ENCODE measurements at regions not wholly inside any gene's neighbourhood (a gene's known extent, or its start where the extent isn't known, plus 50 kb on each side); places are given as distances from the start of the nearest gene placed in this dataset.

DNA sequence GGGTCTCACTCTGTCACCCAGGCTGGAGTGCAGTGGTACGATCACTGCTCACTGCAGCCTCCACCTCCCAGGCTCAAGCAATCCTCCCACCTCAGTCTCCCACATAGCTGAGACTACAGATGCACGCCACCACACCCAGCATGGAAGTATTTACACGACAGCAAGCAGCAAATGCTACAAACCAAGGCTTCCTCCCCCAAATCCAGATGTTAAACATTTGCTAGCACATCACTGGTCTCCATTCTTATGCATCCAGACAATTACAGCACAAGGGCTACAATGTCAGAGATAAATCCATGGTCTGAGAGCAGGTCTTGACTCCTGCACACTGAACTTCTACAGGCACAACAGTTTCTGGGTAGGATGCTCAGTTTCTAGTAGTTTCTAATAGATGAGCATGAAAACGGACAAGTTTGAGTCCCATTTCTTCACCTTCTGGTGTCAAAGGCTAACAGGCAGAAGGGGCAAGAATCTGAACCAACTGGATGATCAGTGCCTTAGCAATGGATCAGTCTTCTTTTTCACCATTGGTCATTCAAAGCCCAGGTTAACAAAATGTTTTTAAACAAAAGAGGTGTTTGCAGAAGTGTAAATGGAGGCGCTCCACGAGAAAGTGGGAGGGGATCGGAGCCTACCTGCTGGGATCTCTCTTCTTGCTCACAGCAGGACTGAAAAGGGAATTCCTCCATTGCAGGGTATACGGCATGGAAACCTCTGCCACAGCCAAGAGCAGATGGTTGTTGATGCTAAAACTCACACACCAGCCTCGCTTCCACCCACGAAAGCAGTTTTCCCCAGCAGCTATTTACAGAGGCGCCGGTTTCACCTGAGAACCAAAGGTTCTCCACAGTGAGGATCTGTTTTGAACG is 135.0 kb upstream of the ARL4C start:
- DNase-seq = no peak

DNA sequence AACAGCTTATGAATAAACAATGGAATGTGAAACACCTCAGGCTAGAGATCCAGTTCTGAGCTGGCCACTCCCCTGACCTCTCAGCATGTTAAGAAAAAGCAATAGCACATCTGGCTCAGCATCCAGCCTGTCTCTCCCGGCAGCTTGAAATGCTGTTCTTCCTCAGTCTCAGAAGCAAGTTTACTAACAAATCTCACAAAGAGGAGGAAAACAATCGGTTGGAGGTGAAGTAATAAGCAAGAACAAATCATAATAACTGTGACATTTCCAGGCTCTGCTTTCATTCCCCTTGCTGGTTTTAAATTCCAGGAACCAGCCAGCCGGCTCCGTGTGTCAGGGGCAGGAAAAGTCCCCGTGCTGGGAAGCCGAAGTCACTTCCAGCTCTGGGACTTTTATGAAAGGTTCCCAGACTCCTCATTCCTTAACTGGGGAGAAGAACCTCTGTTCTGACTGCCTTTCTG is 133.9 kb upstream of the ARL4C start:
- no peak for DNase-seq

DNA sequence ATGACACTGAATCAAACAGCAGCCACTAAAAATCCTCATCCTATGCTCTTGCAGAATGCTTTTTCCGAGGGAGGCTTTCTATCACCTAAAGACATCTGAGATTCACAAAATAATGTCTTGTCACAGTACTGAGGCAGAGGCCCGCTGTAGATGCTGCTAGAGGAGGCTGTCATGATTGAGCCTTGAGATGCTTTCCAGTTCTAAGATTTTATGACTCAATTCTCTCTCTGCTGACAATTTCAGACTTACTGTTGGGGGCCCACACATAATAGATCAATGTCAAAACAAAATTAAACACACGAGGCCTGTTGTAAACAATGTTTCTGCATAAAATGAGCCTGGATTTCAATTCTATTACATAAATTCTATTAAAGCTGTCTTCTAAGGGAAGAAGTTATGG is 132.7 kb upstream of the ARL4C start:
- no peak for DNase-seq

DNA sequence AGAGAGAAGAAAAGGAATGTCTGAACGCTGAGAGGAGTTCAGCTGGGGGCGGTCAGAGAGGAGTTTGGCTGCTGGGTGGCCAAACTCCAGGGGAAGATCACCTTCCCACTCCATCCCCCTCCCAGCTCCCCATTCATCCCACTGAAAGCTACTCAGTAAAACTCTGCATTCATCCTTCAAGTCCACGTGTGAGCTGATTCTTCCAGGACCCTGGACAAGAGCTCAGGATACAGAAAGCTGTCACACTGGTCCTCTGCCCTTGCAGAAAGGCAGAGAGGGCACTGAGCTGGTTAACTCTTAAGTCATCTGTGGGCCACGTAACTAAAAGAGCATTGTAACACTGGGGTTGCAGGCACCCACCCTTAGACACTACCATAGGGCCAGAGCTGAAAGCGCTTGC is 132.1 kb upstream of the ARL4C start:
- DNase-seq = no peak

DNA sequence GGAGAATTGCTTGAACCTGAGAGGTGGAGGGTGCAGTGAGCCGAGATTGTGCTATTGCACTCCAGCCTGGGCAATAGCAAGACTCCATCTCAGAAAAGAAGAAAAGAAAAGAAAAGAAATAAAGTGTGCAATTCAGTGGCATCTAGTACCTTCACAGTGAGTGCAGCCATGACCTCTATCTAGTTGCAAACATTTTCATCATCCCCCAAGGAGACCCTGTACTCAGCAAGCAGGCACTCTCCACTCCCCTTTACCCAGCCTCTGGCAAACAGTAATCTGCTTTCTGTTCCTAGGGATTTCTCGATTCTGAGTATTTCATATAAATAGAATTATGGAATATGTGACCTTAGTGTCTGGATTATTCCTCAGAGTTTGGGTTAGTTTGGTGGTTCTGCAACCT is 130.4 kb upstream of the ARL4C start:
- no peak for DNase-seq

DNA sequence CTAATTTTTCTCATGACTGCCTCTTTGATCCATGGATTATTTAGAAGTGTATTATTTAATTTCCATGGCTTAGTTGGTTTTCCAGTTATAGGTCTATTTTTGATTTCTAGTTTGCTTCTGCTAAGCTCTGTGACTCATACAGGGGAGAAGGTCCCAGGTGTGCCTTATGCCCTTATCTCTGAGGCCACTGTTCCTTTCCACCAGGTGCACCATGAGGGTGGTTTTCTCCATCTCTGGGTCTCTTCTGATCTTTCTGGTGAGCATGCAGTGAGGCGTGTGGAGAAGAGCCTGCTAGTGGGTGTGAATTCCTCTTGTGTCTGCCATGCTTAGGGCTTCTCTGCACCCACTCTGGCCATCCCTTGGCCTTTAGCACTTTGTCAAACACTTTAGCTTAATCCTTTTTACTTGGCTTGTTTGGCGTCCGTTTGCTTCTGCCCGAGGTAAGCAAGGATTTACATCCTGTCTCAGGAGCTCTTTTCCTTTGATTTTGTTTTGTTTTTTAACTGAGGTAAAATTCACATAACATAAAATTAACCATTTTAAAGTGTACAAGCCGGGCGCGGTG is 129.8 kb upstream of the ARL4C start:
- DNase-seq = no peak

DNA sequence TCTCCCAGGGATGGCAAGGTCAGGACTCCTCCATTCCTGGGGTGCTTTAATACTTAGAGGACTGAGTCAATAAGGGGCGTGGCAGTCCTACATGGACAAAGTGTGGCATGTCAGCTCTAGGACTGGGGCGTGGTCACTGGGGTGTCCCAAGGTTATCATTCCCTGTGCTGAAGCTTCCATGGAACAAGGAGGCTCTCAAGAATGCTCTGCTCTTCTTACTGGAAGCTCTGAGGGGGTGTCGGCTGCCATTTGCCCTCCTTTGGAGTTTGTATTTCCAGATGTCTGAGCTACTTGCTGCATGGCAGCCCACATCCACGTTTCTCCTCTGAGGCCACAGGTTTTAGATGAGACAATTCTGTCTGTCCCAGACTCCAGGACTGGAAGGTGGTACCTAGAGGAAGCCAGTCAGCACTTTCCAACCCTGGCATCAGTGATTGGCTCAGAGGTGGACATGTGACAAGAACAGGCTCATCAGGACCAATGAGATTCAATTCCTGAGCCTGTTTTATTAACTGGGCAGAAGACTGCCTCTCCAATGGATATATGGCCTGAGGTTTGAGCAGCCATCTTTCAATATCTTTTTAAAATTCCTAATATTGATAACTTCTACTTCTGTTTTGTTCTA is 128.9 kb upstream of the ARL4C start:
- no peak for DNase-seq

DNA sequence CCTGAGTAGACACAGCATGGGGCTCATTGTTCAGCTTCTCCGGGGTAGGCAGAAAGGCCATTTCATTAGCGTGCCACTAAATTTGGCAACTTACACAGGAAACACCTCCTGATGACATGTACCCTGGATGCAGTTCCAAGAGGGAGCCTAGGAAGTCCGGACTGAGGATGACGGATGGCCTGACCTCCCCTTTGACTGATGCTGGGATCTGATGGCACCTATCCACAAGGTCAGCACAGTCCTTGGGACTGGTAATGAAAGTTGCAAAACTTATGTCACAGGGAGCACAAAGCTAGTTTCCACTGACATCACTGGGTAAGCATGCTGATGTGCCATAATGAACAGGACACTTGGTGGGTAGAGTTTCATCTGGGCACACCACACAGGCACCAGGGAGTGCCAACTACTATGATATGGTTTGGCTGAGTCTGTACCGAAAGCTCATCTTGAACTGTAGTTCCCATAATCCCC is 126.7 kb upstream of the ARL4C start:
- DNase-seq = no peak

DNA sequence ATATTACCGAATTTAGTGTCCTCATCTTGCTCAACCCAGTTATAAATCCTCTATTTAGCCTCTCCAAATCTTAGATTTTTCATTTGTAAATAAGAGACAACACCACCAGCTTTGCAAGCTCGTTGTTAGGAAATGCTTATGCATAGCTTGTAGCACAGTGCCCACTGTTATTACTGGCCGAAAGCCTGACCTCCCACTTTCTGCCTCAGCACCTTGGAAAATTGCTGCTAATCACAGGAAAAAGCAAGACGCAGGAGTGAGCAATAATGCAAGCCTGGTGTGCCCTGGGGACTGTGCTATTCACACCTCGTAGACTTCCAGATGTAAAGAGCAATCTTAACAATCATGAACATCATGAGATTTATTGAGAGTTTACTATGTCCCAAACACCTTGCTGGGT is 124.2 kb upstream of the ARL4C start:
- DNase-seq = no peak

DNA sequence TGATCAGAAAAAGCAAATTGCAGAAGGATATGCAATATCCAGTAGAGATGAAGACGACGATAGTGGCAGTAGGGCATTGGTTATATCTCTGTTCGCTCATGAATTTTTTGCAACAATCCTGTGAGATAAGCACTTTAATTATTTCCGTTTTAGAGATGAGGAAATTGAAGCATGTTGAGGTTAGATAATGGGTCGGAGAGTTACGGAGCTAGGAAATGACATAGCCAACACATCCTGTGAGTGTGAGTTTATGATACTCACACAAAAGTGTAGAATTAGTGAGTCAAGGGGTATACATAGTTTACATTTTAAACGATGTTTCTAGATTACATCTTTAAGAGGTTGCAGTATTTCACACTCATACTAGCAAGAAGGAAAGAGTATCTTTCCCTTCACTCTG is 123.1 kb upstream of the ARL4C start:
- DNase-seq = no peak

DNA sequence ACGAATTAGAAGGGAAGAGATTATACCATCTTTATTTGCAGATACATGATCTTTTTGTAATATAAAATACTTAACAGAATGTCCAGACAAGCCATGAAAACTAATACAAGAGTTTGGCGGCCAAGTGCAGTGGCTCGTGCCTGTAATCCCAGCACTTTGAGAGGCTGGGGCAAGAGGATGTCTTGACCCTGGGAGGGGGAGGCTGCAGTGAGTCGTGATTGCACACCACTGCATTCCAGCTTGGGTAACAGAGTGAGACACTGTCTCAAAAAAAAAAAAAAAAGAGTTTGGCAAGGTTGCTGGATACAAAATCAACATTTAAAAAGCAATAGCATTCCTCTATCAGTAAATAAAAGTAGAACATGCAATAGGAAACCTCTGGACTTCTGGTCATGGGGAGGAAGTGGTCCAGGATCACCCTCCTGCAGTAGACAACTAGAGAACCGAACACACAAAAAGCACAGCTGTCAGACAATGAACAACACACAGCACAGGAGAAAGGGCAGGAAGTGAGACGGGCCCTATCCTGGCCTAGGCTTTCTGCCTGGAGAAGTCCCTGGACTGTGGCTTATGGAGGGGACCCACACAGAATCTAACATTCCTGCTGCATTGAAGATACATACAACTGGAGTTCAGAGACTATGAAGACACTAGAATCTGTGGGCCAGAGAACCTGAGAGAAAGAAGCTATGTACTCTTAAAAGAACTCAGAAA is 118.9 kb upstream of the ARL4C start:
- DNase-seq = no peak

DNA sequence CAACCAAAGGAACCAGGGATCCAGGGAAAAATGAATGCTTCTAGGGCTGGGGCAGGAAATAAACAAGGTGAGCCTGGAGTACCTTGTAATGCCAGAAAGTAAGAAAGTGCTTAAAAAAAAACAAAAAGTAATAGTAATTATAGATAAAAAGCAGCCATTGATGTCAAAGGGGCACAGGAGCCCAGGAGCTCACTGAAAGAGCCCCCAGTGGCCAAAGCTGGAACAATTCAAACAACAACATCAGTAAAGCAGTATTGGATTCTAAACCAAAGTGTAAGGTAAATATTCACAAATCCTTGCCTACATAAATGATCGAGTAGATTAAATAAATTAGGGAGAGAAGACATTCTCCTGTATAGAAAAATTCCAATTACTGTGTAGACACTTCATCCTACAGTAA is 114.3 kb upstream of the ARL4C start:
- DNase-seq = no peak

DNA sequence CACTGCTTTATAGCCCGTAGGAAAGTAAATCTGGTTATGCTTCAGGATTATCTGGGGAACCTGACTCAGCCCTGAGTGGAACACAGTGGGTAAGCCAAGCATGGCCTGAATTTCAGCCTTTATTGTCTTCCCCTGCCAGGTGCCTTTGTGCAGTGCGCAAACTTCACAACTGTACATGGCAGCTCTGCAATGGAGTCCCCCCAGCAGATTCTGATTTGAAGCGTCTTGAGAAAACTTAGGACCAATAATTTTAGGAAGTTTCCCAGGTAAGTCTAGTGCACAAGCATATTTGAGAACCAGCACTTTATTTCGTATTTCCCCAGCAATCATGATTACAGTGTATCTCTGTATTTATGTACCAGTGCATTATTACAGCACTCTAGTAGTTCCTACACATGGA is 112.1 kb upstream of the ARL4C start:
- no peak for DNase-seq

DNA sequence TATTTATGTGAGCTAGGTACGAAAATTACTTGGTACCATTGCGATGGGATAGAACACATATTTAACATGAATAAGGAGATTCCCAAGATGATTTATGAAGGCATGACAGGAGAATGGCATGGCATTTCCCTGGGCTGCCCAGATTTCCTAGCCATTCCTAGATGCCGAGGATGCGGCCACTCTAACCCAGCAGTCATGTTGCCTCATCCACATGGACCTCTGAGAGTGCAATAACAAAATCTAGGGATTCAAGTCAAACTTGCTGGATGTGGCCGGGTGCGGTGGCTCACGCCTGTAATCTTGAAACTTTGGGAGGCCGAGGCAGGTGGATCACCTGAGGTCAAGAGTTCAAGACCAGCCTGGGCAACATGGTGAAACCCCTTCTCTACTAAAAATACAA is 110.8 kb upstream of the ARL4C start:
- no peak for DNase-seq

DNA sequence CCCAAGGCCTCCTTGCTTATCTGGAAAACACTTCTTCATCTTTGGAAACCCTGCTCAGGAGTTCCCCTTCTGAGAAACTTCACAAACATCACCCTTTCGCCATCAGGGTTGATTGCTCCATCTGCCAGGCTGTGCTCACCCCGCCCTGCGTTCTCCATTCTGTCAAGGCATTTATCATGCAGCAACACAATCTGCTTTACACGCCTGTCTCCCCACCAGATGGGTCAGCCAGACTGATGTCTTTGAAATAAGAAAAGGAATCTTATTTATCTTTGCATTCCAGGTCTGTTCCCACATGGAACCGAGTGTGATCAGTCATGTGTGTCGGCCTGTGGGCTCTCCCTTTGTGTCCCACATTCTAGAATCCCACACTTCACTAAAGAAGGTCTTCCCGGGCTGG is 110.0 kb upstream of the ARL4C start:
- peak; percentile 72 for DNase-seq

DNA sequence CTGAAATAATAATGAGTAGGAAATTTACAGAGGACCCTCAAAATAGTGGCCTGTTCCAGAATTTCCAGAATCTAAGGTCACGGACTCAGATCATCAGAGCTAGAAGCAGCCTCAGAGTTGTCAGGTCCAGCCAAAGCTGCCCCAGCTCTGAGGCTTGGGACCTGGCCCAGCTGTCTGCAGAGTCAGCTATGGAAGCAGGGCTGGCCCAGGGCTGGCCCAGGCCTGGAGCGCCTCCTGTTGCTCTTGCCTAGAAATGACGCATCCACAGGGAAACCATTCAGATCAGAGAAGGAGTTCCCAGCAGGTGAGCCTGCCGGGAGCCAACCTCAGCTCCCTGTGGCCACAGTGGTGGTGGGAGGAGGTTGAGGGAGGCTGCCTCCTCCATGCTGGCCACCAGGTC is 106.7 kb upstream of the ARL4C start:
- no peak for DNase-seq

DNA sequence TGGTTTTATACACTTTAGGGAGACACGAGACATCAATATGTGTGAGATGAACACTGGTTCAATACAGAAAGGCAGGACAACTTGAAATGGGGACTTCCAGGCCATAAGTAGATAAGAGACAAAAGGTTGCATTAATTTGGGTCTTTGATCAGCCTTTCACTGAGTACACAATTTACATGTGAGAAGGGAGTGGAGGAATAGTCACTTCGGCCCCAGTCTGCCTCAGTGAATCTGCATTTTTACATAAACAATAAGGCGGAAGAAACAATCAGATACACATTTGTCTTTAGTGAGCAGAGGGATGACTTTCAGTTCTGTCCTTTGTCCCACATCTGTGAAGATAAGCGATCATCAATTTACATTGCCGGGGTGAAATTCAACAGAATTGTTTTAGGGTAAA is 104.3 kb upstream of the ARL4C start:
- no peak for DNase-seq

DNA sequence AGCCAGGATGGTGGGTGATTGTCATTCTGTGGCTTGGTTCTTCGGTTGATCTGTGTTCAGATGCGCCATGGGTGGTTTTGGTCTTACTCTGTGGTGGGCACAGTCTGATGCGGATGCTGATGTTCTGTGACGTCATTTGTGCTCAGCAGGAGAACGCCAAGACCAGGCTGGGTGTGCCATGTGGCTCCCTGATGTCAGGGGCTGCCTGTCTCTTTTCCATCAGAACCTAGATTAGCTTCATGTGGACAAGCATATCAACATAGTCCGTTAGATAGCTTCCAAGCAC is 100.6 kb upstream of the ARL4C start:
- no peak for DNase-seq

DNA sequence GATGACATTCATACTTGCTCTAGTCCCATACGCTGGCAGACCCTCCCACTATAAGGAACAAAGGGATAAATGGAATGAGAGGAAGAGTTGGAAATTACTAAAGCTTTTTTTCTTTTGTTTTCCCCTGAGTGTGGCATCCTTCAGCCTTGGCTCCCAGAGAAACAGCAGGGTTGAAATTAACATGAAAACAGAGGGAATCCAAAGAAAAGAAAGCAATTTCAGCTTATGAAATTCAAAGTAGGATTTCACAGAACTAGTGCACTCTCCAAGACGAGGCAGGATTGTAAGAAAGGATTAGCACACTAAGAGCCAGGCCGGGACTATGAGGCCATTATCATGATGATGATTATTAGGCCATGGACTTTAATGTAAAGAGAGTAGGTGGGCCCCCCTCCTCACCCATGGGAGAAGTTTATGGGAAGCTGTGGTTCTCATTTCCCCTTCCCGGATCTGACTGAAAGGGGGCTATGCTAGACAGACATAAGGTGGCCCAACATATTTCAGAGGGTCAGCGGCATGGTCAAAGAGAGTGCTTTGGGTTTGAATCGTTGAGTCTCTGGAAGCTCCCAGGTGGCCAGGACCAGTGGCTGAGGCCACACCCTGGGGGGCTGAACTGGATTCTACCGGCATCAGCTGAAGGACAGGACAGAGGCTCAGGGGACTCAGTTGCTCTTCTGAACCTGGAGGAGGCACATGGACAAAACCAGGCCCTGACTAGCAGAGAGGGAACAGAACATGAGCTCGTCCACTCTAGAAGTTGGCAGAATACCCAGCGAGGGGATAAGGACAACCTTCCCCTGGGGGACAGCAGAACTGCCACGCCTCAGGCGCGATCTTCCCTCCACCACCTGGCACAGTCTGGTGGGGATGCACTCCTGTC is 100.1 kb upstream of the ARL4C start:
- DNase-seq = no peak

DNA sequence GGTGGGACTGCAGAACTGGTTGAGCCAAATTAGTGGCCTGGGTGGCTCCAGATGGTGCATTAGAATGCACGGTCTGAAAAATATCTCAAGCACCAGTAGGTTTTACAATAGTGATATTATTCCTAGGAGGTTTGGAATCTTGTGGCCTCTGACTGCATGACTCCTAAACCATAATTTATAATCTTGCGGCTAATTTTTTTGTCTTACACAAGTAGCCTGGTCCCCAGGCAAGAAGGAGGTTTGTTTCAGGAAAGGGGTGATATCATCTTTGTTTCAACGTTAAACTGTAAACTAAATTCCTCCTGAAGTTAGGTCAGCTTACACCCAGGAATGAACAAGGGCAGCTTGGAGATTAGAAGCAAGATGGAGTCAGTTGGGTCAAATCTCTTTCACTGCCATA is 98.9 kb upstream of the ARL4C start:
- no peak for DNase-seq

DNA sequence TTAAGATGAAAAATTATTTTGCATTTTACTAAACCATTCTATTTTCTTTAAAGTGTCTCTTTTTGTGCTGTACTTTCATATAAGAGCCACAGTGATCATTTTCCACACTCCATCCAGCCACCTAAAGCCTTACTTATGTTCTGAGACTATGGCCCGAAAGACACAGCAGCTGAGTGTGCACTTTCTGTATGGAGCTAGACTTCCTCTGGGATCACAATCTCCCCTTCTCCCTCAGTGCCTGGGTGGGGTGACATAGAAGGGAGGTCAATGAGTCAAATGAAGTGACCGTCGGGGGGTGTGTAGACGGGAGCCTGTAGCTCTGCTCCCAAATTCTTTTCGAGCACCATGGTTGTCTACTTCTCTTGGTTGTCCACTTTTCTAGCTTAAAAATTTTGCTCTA is 97.8 kb upstream of the ARL4C start:
- no peak for DNase-seq

DNA sequence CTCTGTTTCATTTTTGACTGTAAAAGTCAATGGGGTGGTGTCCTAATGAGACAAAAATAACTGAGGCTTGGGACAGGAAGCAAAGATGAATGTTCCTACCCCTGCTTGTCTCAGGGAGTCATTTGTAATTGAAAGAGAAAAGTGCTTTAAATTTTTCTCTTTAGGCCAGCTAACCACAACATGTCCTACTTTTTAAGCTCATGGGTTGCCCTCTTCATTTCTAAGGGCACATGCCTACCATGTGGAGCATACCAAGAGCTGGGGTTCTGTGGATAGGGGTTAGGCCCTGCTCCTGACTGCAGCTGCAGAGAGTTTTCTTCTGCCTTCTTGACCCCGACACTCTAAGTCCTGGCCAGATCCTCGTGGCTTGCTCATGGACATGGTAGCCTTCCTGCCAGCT is 96.8 kb upstream of the ARL4C start:
- DNase-seq = no peak

DNA sequence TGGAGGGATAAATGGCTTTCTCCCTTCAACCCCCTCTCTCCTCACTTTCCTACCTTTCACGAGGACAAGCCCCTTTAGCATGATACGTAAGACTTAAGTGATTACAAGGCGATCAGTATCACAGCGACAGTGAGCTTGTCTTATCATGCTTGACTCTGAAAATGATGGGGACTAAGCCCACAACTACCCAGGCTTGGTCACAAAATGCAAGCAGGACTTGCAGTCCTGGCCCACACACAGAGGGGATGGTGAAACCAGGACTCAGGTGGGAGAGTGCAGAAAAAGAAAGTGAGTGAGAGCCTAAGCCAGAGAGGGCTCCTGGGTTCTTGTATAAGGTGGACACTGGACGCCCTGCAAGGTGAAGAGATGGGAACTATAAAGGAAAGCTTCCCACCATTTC is 95.7 kb upstream of the ARL4C start:
- no peak for DNase-seq
